H9 (cell line): ENCODE measurements at regions not wholly inside any gene's neighbourhood (a gene's known extent, or its start where the extent isn't known, plus 50 kb on each side); places are given as distances from the start of the nearest gene placed in this dataset.

Experiments
- DNase-seq: peaks from one replicate; pipeline ENCODE4 v3.0.0-alpha.2; 2017
- H2AFZ ChIP-seq: one replicate; pipeline ENCODE4 v1.6.1; 2013; ENCODE audit warnings: mild to moderate bottlenecking, low read length, control low read depth, moderate library complexity
- H2AK5ac ChIP-seq: 2 replicates; pipeline ENCODE4 v1.6.1; 2013; ENCODE audit warnings: low read length, control low read depth, mixed read lengths; ENCODE audit not compliant: insufficient read length
- H2BK120ac ChIP-seq: one replicate; pipeline ENCODE4 v1.6.1; 2013; ENCODE audit warnings: low read depth, mild to moderate bottlenecking, low read length, control low read depth, inconsistent platforms; ENCODE audit not compliant: poor library complexity, severe bottlenecking
- H2BK12ac ChIP-seq: 2 replicates; pipeline ENCODE4 v1.6.1; 2013; ENCODE audit warnings: low read length, control low read depth, mixed read lengths, low read depth; ENCODE audit not compliant: insufficient read length
- H2BK15ac ChIP-seq: 2 replicates; pipeline ENCODE4 v1.6.1; 2013; ENCODE audit warnings: low read depth, low read length, control low read depth
- H2BK20ac ChIP-seq: one replicate; pipeline ENCODE4 v1.6.1; 2013; ENCODE audit warnings: low read depth, mild to moderate bottlenecking, low read length, control low read depth, inconsistent platforms; ENCODE audit not compliant: poor library complexity, severe bottlenecking
- H2BK5ac ChIP-seq: 2 replicates; pipeline ENCODE4 v1.6.1; 2013; ENCODE audit warnings: low read length, control low read depth, mixed read lengths; ENCODE audit not compliant: insufficient read length
- H3K14ac ChIP-seq: 2 replicates; pipeline ENCODE4 v1.6.1; 2013; ENCODE audit warnings: low read length, control low read depth; ENCODE audit not compliant: insufficient read depth
- H3K18ac ChIP-seq: 2 replicates; pipeline ENCODE4 v1.6.1; 2013; ENCODE audit warnings: low read depth, mild to moderate bottlenecking, mixed read lengths, low read length, control low read depth; ENCODE audit not compliant: insufficient read length
- H3K23ac ChIP-seq: 2 replicates; pipeline ENCODE4 v1.6.1; 2013; ENCODE audit warnings: low read length, control low read depth, mixed read lengths, low read depth; ENCODE audit not compliant: insufficient read length
- H3K23me2 ChIP-seq: 2 replicates; pipeline ENCODE4 v1.6.1; 2013; ENCODE audit warnings: low read depth, mild to moderate bottlenecking, mixed read lengths, low read length, control low read depth; ENCODE audit not compliant: insufficient read length, poor library complexity, severe bottlenecking
- H3K27ac ChIP-seq: 2 replicates; pipeline ENCODE4 v1.5.1; 2013; ENCODE audit warnings: low read length, control low read depth, mixed read lengths, low read depth; ENCODE audit not compliant: insufficient read length
- H3K27me3 ChIP-seq: 2 replicates; pipeline ENCODE4 v1.6.1; 2013; ENCODE audit warnings: low read length, control low read depth, inconsistent platforms; ENCODE audit not compliant: insufficient read depth
- H3K4ac ChIP-seq: 2 replicates; pipeline ENCODE4 v1.6.1; 2013; ENCODE audit warnings: low read depth, mild to moderate bottlenecking, control low read depth, inconsistent platforms, low read length, moderate library complexity
- H3K4me1 ChIP-seq: 2 replicates; pipeline ENCODE4 v1.6.1; 2013; ENCODE audit warnings: low read length, control low read depth, inconsistent platforms; ENCODE audit not compliant: insufficient read depth
- H3K4me2 ChIP-seq: 2 replicates; pipeline ENCODE4 v1.6.1; 2013; ENCODE audit warnings: low read length, control low read depth, mixed read lengths; ENCODE audit not compliant: insufficient read length, insufficient read depth
- H3K56ac ChIP-seq: 2 replicates; pipeline ENCODE4 v1.6.1; 2013; ENCODE audit warnings: low read depth, mild to moderate bottlenecking, mixed read lengths, low read length, control low read depth; ENCODE audit not compliant: insufficient read length
- H3K79me1 ChIP-seq: 2 replicates; pipeline ENCODE4 v1.6.1; 2013; ENCODE audit warnings: low read depth, mild to moderate bottlenecking, moderate library complexity, low read length, control low read depth, inconsistent platforms; ENCODE audit not compliant: insufficient read depth, poor library complexity, severe bottlenecking
- H3K79me2 ChIP-seq: 2 replicates; pipeline ENCODE4 v1.6.1; 2013; ENCODE audit warnings: low read length, control low read depth, inconsistent platforms; ENCODE audit not compliant: insufficient read depth
- H3K9ac ChIP-seq: 2 replicates; pipeline ENCODE4 v1.6.1; 2013; ENCODE audit warnings: low read length, control low read depth, mixed read lengths; ENCODE audit not compliant: insufficient read length; ENCODE audit errors: extremely low read depth
- H3K9me3 ChIP-seq: one replicate; pipeline ENCODE4 v1.6.1; 2013; ENCODE audit warnings: low read depth, low read length, inconsistent platforms; ENCODE audit not compliant: control insufficient read depth
- H3T11ph ChIP-seq: one replicate; pipeline ENCODE4 v1.6.1; 2013; ENCODE audit warnings: mild to moderate bottlenecking, low read length, control low read depth, inconsistent platforms
- H4K20me1 ChIP-seq: one replicate; pipeline ENCODE4 v1.6.1; 2013; ENCODE audit not compliant: control insufficient read depth, insufficient read length, insufficient read depth
- H4K5ac ChIP-seq: 2 replicates; pipeline ENCODE4 v1.6.1; 2013; ENCODE audit warnings: low read depth, mild to moderate bottlenecking, mixed read lengths, low read length, control low read depth; ENCODE audit not compliant: insufficient read length
- H4K8ac ChIP-seq: replicated peaks from 2 replicates; pipeline ENCODE4 v1.6.1; 2013; ENCODE audit warnings: low read length, control low read depth, mixed read lengths, low read depth; ENCODE audit not compliant: insufficient read length
- H4K91ac ChIP-seq: 2 replicates; pipeline ENCODE4 v1.6.1; 2013; ENCODE audit warnings: low read depth, mild to moderate bottlenecking, moderate library complexity, mixed read lengths, low read length, control low read depth; ENCODE audit not compliant: insufficient read length
- H3K27ac Mint-ChIP-seq, 3 experiments: 2 replicates in 2 of 3; 3 replicates in 1 of 3; pipeline ENCODE4 v1.8.0; 2020 to 2021; ENCODE audit warnings: mixed read lengths in 3 of 3, mild to moderate bottlenecking in 1 of 3, moderate library complexity in 1 of 3
- H3K27me3 Mint-ChIP-seq: 2 replicates; pipeline ENCODE4 v1.8.0; 2021; ENCODE audit warnings: low read depth, mild to moderate bottlenecking, moderate library complexity, mixed read lengths
- H3K36me3 Mint-ChIP-seq, 3 experiments: 2 replicates in 2 of 3; 3 replicates in 1 of 3; pipeline ENCODE4 v1.8.0; 2020 to 2021; ENCODE audit warnings: low read depth in 3 of 3, mixed read lengths in 3 of 3; ENCODE audit not compliant: insufficient read depth in 1 of 3
- H3K4me1 Mint-ChIP-seq, 2 experiments: 2 replicates each; pipeline ENCODE4 v1.8.0; 2020; ENCODE audit warnings: mixed read lengths in 2 of 2
- H3K4me3 Mint-ChIP-seq, 2 experiments: 2 replicates in 1 of 2; 3 replicates in 1 of 2; pipeline ENCODE4 v1.8.0; 2020 to 2021; ENCODE audit warnings: mild to moderate bottlenecking in 2 of 2, mixed read lengths in 2 of 2, moderate library complexity in 1 of 2
- H3K9me3 Mint-ChIP-seq, 2 experiments: 2 replicates in 1 of 2; 3 replicates in 1 of 2; pipeline ENCODE4 v1.8.0; 2020; ENCODE audit warnings: mild to moderate bottlenecking in 2 of 2, mixed read lengths in 2 of 2, moderate library complexity in 1 of 2
- CTCF ChIP-seq: fragments of 200-600 bp; sonication (generic); conservative IDR thresholded peaks from 3 replicates; pipeline ENCODE4 v1.8.0; 2021; ENCODE audit warnings: antibody characterized with exemption, mild to moderate bottlenecking
- WGBS: extraction: QIAGEN DNeasy Blood & Tissue Kit; methylation state at CpG from one replicate; pipeline ENCODE4 v1.1.7; 2013; ENCODE audit warnings: missing lambda C conversion rate, low lambda C conversion rate, mixed read lengths; ENCODE audit not compliant: insufficient read length; ENCODE audit errors: extremely low coverage; 5-methylcytosine and 5-hydroxymethylcytosine counted together

GRCh38 chr18:38257661-38258060 lies 692.1 kb upstream of the CELF4 start:
- Histone ChIP-seq H3K56ac (no peak overlapping the region), H2BK15ac (no peak overlapping the region), H4K20me1 (no peaks in the 10 kb centered on the region), H3K4ac (no peak overlapping the region), H3K9me3 (no peaks in the 10 kb centered on the region), H3K27me3 (no peaks in the 10 kb centered on the region), H4K8ac (no peak overlapping the region), H3K23ac (no peak overlapping the region), H3T11ph (no peak overlapping the region), H3K4me2 (no peak overlapping the region), H2BK5ac (no peak overlapping the region), H3K23me2 (no peaks in the 10 kb centered on the region), H3K9ac (no peak overlapping the region), H4K5ac (no peak overlapping the region), H3K4me1 (no peaks in the 10 kb centered on the region; the same call in 1 of the 2 replicates), H3K27ac (no peak overlapping the region), H2BK12ac (no peak overlapping the region), H4K91ac (no peak overlapping the region), H3K79me2 (no peaks in the 10 kb centered on the region), H2BK20ac (no peak overlapping the region), H3K14ac (no peak overlapping the region), H2AK5ac (no peak overlapping the region), H2AFZ (no peak overlapping the region), H3K79me1 (no peaks in the 10 kb centered on the region), H3K18ac (no peak overlapping the region), H2BK120ac (no peak overlapping the region)
- no peaks in the 10 kb centered on the region for H3K9me3 Mint-ChIP-seq
- H3K36me3 Mint-ChIP-seq = no peaks in the 10 kb centered on the region
- no peak overlapping the region for H3K4me3 Mint-ChIP-seq
- H3K27me3 Mint-ChIP-seq = peaks cover 2% of the 10 kb centered on the region; the same call in 1 of the 2 replicates
- peaks cover 6% of the 10 kb centered on the region in 2 experiments for H3K4me1 Mint-ChIP-seq
- DNase-seq = no peak
- no CpG with 5 or more reads among the region's 4 CpGs for WGBS
- TF ChIP-seq CTCF = no peak
- no peak overlapping the region for H3K27ac Mint-ChIP-seq
